GM21381 (cell line): ENCODE measurements at regions not wholly inside any gene's neighbourhood (a gene's known extent, or its start where the extent isn't known, plus 50 kb on each side); places are given as distances from the start of the nearest gene placed in this dataset.

Experiments used
- ATAC-seq: cut with Tn5 transposase; IDR thresholded peaks from one replicate; pipeline ENCODE4 v1.9.1; 2021; ENCODE audit warnings: mild to moderate bottlenecking, moderate library complexity; ENCODE audit not compliant: unreplicated experiment

DNA sequence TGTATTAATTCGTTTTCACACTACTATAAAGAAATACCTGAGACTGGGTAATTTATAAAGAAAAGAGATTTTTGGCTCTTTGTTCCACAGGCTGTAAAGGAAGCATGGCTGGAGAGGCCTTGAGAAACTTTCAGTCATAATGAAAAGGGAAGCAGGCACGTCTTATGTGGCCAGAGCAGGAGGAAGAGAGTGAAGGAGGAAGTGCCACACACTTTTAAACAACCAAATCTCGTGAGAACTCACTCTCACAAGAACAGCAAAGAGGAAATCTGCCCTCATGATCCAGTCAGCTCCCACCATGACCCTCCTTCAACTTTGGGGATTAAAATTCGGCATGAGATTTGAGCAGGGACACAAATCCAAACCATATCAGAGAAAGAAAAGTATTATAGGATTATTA lies 1255.9 kb upstream of the MIR17HG start:
- no peak for ATAC-seq

DNA sequence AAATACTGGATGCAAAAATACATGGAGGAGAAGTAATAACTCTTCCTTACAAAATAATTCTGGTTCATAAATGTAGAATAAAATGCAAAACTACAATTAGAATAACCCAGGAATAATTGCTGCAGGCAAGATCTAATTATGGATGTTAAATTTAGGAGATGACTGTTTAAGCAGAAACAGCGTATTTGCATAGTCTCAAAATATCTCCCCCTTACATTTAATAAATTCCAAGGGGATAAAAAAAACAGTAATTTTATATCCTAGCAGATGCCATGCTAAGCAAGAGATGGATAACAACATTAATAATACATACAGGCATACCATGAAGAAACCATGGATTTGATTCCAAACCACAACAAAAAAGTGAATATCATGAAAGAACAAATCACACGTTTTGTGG lies 1253.1 kb upstream of the MIR17HG start:
- ATAC-seq = no peak

DNA sequence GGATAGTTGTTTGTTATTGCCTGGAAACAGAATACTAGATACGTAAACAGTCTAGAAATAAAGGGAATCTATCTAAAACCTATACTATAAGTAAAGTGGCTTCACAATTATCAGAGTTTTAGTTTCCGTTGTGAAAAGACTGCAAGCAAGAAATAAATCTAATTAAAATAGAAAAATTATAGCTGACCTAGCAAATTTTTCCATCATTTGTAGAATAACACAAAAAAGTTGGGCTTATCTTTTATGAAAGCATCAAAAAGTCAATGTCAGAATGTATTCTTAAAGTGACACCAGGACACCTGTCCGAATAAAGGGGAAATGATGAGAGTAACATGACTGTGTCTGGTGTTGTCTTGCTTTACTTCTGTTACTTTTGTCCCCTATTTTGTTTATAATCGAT lies 1248.9 kb upstream of the MIR17HG start:
- ATAC-seq = no peak

DNA sequence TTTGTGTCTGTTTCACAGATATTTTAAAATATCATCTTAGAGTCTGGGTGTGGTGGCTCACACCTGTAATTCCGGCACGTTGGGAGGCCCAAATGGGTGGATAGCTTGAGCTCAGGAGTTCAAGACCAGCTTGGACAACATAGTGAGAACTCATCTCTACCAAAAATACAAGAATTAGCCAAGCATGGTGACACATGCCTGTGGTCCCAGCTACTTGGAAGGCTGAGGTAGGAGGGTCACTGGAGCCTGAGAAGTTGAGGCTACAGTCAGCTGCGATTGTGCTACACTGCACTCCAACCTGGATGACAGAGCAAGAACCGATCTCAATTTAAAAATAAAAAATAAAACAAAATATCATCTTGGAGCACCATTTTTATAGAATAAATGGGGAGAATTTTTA lies 1247.6 kb upstream of the MIR17HG start:
- ATAC-seq = no peak

DNA sequence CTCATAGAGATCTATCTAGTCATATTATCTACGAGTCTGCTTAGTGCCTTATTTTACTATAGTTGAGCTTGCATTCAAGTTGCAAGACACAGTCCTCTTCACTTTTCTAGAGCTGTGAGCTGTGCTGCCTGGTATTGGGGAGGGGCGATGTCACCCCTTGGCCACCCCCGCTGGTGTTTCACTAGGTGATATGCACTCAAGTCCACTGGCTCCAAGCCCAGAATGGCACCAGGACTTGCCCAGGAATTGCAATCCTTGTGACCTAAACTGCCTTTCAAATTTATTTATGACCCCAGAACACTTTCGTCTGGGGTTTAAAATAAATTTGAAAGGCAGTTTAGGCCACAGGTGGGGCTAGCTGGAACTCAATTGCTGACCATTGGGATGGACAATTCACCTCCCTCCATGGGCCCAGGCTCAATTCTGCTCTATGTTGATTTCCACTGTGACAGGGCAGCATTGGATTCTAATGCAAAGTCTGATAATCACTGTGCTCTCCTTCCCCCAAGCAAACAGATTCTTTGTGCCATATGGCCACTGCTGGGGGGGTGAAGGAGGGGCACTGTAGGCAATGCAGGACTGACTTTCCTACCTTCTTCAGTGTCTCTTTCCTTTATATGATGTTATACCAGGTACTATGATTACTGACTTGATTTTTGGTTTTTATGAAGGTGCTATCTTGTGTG lies 1244.2 kb upstream of the MIR17HG start:
- no peak for ATAC-seq

DNA sequence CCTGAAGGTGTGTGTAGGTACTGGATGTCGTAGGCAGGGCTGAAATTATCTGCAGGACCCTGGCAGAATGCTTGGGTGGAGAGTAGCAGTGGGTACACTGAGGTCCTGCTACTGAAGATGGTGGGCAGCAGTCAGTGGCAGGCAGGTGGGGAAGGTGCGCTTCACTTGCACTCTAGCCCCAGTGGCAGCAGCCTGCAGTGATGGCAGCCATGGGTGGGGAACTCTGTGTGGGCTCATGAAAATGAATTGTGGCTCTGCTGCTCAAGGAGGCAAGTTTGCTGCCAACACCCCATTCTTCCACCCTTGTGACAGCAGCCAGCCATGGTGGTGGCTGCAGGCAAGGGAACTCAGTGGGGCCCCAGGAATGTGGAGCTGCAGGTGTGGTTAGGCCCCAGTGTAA lies 1242.7 kb upstream of the MIR17HG start:
- ATAC-seq = no peak

DNA sequence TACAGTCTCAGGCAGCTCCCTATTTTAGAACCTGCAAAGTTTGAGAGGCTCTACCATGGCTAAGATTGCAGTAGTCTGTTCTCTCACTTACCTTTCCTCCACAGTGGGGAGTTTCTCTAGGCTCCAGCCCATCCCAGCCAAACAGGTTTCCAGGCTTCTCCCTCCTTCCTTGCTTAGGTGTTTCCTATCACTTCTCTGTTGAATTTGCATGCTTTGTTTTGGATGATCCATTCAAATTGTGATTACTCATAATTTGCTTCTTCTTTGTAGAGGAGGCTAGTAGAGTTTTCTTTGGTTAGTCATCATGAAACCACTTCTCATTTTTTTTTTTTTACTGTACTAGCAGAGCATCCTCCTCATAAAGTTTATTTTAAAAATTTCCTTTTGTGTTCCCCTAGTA lies 1242.2 kb upstream of the MIR17HG start:
- ATAC-seq = no peak

DNA sequence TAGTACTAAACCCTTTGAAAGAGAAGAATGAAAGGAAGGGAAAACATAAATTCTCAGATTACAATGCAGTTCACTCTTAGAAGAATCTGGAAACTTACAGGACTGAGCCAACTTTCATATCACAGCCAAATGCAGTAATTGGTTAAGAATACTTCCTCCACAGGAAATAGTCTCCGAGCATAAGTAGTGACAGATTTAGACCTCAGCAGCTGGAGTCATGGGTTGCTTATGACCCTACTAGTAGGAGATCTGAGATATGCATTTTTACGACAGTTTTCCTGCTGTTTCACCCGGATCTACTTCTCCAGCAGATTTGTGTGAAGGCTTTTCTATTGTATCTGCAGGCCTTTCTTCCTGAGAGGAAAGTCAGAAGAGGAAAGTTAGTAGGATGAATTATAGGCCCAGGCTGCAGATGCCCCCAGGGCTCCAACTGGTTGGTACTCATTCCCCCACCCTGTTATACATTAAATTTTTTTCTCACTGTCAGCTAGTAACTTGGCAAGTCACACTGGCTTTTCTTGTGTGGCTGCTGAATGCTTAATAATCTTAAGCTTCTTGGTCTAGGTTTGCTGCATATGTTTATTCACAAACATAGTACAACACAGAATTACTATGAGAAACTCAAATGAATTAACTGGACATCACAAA lies 1241.5 kb upstream of the MIR17HG start:
- no peak for ATAC-seq

DNA sequence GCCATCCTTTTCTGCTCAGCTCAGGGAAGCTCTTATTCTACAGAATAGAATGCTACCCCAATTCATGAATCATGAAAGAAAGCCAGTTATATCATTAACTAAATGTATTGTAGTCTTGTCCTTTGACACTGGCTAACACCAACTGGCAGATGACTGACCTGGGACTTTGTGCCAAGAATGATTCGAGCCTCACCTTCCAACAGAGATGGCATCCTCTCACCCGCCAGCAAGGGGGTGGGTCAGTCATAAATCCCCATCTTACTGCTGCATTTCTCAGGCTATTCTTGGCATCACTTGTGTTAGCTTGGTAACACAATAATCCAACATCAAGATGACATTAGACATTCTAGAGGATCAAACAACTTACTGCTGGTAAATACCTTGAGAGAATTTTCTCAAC lies 1239.8 kb upstream of the MIR17HG start:
- ATAC-seq = no peak

DNA sequence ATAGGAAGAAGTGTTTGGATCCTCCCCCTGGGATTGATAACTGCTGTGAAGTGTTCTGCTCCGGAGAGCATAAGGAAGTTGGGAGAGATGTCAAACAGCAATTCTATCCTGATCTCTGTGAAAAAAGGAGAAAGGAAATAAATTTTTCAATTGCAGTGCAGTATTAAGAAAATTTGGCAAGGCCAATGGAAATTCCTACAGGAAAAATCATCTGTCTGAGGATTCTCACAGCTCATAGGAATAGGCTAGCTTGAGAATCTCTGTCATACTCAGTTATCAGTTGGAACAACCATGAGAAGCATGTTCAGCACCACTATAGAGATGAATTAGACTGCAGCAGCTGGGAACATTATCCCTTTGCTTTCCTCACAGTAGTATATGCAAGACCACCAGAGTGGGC lies 1238.9 kb upstream of the MIR17HG start:
- ATAC-seq = no peak

DNA sequence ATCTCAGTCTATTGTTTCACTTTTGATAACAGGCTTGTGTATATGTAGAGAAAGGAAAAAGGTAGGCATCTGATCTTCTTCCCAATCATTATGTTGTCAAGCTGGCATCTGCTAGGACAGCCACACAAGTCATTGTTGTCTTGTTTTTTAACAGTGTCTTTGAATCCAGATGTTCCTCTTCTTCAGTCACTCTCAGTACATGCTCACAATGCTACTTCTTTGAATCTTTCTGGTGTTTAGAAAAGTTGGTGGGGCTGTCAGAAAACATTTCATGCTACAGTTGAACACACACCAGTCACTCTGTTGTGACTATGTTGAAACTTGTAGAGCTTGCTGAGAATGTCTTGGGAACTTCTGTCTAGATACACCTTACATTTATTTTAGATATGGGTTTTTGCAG lies 1231.4 kb upstream of the MIR17HG start:
- ATAC-seq = no peak

DNA sequence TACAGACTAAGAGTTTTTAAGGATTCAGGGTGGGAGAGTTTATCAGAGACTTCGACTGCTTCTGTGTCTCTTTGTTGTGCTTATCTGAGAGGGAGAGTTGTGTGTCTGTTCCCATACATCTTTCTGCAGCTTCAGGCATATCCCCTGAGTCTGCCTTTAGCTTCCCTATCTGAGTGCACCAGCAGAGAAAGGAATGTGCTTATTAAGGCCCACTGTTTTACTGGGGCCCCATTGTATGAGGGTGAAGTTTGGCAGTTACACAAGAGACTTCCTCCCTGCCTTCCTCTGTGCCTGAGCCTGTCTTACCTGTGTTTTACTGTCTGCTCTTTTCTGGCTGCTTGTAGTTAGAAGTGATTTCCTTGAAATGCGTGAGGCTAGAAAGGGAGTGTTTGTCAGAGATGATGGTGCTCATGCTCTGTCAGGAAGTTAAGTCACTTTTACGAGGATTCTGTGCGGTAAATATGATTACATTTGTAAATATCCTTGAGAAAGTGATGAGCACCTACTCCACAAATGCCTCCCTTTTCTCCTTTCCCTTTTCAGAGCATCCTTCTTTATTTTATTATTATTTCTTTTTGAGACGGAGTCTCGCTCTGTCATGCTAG lies 1228.9 kb upstream of the MIR17HG start:
- ATAC-seq = no peak

DNA sequence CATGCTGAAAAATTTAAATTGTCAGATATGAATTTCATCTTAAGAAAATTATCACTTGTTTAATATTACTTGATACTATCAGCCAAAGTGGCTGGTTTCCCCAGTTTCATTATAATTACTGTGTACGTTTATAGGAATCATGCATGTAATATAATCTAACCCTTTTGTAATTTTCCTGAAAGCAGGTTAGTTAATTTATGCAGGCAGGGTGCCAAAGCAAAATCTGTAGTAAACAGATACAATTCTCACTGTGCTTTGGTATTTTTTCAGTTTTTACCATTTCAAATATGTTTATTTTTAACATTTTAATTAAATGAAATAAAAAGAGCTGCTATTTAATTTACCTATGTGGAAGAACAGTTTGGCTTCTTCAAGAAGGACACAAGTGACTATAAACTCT lies 1227.5 kb upstream of the MIR17HG start:
- no peak for ATAC-seq

DNA sequence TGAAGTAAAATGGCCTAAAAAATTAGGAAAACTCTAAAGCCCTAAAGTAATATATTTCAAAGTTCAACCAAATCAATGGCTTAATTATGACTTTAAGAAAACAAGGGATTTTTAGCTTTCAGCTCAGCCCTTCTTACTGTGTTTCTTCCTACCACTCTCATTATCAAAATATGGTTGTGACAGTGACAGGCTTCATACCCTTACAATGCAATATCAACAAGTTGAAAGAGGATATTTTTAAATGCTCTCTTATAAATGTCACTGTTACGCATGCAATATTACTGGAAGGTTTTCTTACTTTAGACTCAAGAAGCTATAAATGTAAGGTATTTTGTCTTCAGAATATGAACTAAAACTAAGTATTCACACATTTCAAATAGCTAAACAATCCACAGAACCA lies 1225.7 kb upstream of the MIR17HG start:
- ATAC-seq = no peak

DNA sequence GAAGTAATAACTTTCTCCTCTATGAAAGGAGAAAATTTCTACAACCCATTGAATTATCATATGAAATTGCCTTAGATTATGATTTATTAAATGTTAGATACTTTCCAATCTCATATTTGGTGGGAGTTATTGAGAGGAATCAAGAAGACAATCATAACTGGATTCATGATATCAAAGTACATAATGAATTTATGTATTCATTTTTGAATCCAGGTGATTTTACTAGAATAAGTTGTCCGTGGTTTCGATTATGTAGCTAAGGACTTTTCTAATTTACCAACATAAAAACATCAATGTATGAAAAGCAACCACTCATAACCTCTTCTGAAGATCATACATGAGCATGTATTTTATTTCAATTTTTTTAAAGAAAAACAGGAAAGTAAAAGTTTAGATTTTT lies 1225.0 kb upstream of the MIR17HG start:
- no peak for ATAC-seq

DNA sequence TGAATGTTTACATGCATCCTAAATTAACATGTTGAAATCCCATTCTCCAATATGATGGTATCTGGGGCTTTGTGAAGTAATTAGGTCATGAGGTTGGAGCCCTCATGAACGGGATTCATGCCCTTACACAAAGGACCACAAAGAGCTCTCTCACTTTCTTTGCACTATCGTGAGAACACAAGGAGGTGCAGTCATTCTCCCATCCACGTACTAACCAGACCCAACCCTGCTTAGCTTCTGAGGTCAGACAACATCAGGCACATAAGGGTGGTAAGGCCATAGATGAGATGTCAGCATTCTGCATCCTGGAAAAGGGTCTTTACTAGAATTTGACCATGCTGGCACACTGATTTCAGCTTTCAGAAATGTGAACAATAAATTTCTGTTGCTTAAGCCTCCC lies 1211.9 kb upstream of the MIR17HG start:
- ATAC-seq = no peak

DNA sequence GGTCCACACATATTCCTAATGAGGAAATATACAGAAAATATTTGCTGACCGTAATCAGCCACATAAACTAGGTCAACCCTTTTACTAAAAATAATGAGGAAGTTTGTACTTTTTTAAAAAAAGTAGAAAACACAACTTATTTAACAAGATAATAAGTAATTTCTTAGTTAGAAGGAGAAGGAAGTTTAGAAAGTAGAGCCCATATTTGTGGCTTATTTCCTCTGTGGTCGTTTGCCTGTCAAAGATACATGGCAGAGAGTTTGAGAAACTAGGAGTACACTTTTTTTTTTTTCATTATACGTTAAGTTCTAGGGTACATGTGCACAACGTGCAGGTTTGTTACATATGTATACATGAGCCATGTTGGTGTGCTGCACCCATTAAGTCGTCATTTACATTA lies 1205.2 kb upstream of the MIR17HG start:
- ATAC-seq = no peak

DNA sequence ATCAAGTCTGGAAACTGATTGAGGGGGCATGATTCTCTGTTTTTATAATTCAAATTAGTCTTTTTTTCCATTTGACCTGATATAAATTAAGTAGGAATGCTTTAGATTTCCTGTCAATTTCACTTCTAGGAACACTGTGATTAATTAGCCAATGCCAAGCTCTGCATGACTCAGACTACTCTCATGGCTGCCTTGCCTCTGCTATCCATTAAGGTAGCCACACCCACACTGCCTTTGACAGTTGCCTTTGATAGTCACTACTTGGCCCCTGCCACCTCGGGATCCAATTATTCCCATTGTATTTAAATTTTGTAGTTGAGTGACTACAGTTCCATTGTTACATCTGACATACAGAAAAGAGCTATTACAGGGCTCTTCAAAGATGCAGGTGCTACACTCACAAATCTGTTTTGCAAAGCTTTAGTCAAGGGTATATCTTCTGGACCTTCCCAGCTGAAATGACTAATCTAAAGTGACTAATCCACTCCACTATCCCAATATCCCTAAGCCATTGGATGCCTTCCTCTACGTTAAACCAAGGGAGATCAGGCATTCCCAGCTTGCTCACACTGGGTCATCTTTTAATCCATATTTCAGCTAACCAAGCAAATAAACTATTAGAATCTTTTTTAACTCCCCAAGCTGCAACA lies 1193.1 kb upstream of the MIR17HG start:
- ATAC-seq = no peak

DNA sequence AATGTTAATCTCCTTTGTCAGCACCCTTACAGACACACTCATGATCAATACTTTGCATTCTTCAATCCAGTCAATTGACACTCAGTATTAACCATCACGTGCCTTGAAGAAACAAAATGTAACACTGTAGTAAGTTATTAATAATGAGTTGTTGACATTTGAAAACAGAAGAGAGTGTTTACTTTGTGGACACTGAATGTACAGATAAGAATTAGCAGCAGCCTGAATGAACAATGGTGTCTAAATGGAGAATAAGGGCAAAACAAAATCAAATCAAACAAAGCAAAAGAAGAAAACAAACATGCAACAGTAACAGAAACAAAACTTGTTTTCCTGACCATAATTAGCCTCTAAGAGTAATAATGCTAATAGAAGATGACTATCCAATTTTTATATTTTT lies 1191.1 kb upstream of the MIR17HG start:
- no peak for ATAC-seq

DNA sequence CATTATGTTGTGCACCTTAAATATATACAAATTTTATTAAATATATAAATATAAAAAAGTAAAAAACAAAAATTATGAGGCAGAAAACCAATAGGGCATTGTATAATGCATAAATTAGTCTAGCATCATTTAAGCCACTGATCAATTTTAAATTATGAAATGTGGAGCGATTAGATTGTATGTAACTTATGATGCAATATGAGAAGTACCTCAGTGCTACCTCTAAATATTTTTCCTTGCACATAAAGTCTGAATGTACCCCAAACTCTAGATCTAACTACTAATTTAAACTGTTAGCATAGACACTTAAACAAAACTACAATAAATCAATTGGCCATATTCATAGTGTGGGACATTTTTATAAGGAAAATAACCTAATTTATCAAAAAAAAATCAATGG lies 1178.5 kb upstream of the MIR17HG start:
- ATAC-seq = no peak

DNA sequence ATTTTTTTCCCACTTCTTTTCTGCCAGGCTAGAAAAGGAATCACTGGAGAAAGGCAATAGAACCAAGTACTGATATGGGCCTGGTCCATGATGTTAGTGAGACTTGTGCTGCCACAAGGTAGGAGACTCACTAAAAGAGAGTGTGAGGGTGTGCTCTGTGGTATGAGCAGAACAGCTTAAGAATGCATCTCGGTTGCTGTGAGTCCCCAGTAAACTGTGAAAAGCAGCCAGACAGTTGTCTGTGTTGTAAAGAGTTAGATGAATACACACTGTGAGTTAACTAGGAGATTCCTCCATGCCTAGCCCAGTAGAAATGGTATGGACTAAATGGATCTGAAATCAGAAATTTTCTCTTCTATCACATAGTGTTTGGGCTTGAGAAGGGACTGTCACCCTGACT lies 1177.3 kb upstream of the MIR17HG start:
- ATAC-seq = no peak

DNA sequence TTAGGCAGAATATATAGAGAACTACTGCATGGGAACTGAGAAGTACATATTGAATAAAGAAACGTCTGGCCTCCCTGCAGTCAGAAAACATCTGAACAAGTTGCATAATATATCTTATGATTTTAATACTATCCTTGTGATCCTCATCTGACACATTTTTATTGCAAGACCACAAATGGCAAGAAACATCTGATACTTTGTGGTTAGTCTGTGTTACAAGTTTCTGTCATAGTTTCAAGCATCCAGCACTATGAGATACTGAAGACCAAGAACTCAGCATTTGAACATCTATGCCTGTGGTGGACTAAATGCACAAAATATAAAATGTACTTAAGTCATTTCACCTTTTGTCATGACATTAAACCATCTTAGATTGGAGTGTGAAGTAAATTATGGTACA lies 1175.8 kb upstream of the MIR17HG start:
- ATAC-seq = no peak
